HepG2 (cell line): ENCODE measurements at regions not wholly inside any gene's neighbourhood (a gene's known extent, or its start where the extent isn't known, plus 50 kb on each side); places are given as distances from the start of the nearest gene placed in this dataset.

ENCODE experiments used
- ASH2L ChIP-seq: fragments of 300-600, 200-600 bp; sonication (generic); IDR thresholded peaks from 2 replicates; pipeline ENCODE4 v1.7.0; 2017; ENCODE audit warnings: low read depth, mild to moderate bottlenecking, moderate library complexity, mixed read lengths, low read length; ENCODE audit not compliant: insufficient read length
- CEBPB ChIP-seq: IDR thresholded peaks from 2 replicates; pipeline ENCODE4 v1.6.1; 2011; ENCODE audit warnings: low read depth, low read length, improper control_type of control experiment, borderline replicate concordance
- CHD4 ChIP-seq: fragments of 200-600 bp; sonication (generic); IDR thresholded peaks from 2 replicates; pipeline ENCODE4 v1.7.0; 2017; ENCODE audit warnings: mild to moderate bottlenecking, low read length, borderline replicate concordance
- HMG20A ChIP-seq: IDR thresholded peaks from 2 replicates; pipeline ENCODE4 v1.6.1; 2016; ENCODE audit warnings: borderline replicate concordance
- JUND ChIP-seq: sonication (generic); formaldehyde crosslinking; IDR thresholded peaks from 2 replicates; pipeline ENCODE4 v1.8.0; 2022; ENCODE audit warnings: mild to moderate bottlenecking, missing genetic modification reagents
- MLX ChIP-seq: IDR thresholded peaks from 2 replicates; pipeline ENCODE4 v1.6.1; 2016
- MYC ChIP-seq: sonication (generic); formaldehyde crosslinking; IDR thresholded peaks from 2 replicates; pipeline ENCODE4 v1.9.0; 2021; ENCODE audit warnings: missing genetic modification reagents, borderline replicate concordance
- NFE2 ChIP-seq: sonication (generic); formaldehyde crosslinking; IDR thresholded peaks from 2 replicates; pipeline ENCODE4 v1.4.0; 2020; ENCODE audit warnings: missing genetic modification reagents
- POLR2A ChIP-seq, 2 experiments: IDR thresholded peaks; 2 replicates each; pipeline ENCODE4 v1.6.1; 2011; ENCODE audit warnings: low read depth in 2 of 2, low read length in 2 of 2, mild to moderate bottlenecking in 1 of 2, moderate library complexity in 1 of 2; ENCODE audit not compliant: insufficient read depth in 1 of 2
- POLR2AphosphoS5 ChIP-seq: IDR thresholded peaks from 2 replicates; pipeline ENCODE4 v1.6.1; 2012; ENCODE audit warnings: low read depth, low read length
- ZBTB3 ChIP-seq: sonication (generic); formaldehyde crosslinking; IDR thresholded peaks from 2 replicates; pipeline ENCODE4 v1.4.0; 2020; ENCODE audit warnings: low read depth, mild to moderate bottlenecking, moderate library complexity, missing genetic modification reagents, borderline replicate concordance
- ZNF382 ChIP-seq: sonication (generic); formaldehyde crosslinking; IDR thresholded peaks from 2 replicates; pipeline ENCODE4 v1.5.0; 2020; ENCODE audit warnings: missing genetic modification reagents, mild to moderate bottlenecking, borderline replicate concordance

- TF ChIP-seq POLR2AphosphoS5: no peak
- TF ChIP-seq NFE2: no peak
- TF ChIP-seq ZBTB3 (CRISPR knock-in tag): no peak
- TF ChIP-seq HMG20A (CRISPR knock-in tag): no peak
- no peak for TF ChIP-seq MYC
- TF ChIP-seq POLR2A (IDR thresholded peaks at IDR 0.05; ENCODE audit: insufficient read depth in 1 of 2, low read depth in 2 of 2, low read length in 2 of 2): no peak
- no peak for TF ChIP-seq ASH2L
- no peak for TF ChIP-seq MLX
- TF ChIP-seq ZNF382 (CRISPR knock-in tag): no peak
- no peak for TF ChIP-seq CEBPB
- no peak for TF ChIP-seq JUND (CRISPR knock-in tag)
- TF ChIP-seq CHD4: no peak
These were observed 304.3 kb downstream of the HRH4 start for GRCh38 chr18:24764766-24765165.
